ENCODE measurements at regions not wholly inside any gene's neighbourhood (a gene's known extent, or its start where the extent isn't known, plus 50 kb on each side); places are given as distances from the start of the nearest gene placed in this dataset.

DNA sequence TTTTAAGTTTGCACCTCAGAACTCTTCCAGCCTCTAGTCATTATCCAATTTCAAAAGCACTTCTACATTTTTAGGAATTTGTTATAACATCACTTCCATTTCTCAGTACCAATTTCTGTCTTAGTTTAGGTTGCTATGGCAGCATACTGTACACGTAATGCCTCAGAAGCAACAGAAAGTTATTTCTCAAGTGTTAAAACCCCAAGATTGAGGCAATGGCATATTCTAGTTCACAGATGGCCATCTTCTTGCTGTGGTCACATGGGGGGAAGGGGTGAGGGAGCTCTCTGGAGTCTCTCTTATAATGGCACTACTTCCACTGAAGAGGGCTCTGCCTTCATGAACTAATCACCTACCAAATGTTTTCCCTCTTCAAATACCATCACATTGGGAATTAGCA is 220.3 kb upstream of the CTSO start:
- intact Hi-C loops (cut with DNase I; ENCODE audit: low total_unique reads): no loop called here
- no peaks in the 10 kb centered on the region for H3K36me3 ChIP-seq
- no peak overlapping the region for H3K27ac ChIP-seq
- H3K4me3 ChIP-seq: no peak overlapping the region
- DNase-seq: no peak
- no peaks in the 10 kb centered on the region for H3K27me3 ChIP-seq (replicated peaks in 1 of 7)
- WGBS, 5 donors: 73 to 97% (median 80%) methylated on average over 1 of the region's 1 CpG
- no peaks in the 10 kb centered on the region for H3K9me3 ChIP-seq
- no peaks in the 10 kb centered on the region for H3K4me1 ChIP-seq
- TF ChIP-seq, protein P1, sequence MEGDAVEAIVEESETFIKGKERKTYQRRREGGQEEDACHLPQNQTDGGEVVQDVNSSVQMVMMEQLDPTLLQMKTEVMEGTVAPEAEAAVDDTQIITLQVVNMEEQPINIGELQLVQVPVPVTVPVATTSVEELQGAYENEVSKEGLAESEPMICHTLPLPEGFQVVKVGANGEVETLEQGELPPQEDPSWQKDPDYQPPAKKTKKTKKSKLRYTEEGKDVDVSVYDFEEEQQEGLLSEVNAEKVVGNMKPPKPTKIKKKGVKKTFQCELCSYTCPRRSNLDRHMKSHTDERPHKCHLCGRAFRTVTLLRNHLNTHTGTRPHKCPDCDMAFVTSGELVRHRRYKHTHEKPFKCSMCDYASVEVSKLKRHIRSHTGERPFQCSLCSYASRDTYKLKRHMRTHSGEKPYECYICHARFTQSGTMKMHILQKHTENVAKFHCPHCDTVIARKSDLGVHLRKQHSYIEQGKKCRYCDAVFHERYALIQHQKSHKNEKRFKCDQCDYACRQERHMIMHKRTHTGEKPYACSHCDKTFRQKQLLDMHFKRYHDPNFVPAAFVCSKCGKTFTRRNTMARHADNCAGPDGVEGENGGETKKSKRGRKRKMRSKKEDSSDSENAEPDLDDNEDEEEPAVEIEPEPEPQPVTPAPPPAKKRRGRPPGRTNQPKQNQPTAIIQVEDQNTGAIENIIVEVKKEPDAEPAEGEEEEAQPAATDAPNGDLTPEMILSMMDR (IDR thresholded peaks at IDR 0.05 in 8 of 11, conservative IDR thresholded peaks at IDR 0.05 in 3 of 11): no peak
- TF ChIP-seq POLR2A (IDR thresholded peaks at IDR 0.05) (no peak), POLR2AphosphoS5 (IDR thresholded peaks at IDR 0.05) (no peak)

DNA sequence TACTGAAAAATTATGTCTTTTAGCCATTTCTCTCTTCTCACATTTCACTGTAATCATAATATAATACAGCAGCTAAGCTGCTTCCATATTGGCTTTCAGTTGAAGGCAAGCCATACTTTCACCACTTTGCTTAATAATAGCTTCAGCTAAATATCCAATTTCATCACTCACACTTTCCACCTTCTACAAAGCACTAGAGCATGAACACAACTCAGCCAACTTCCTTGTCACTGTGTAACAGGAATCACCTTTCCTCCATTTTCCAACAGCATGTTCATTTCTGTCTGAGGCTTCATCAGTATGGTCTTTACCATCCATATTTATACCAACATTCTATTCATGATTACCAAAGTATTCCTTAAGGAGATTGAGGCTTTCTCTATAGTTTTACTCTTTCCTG is 219.8 kb upstream of the CTSO start:
- no peaks in the 10 kb centered on the region for H3K4me1 ChIP-seq
- H3K36me3 ChIP-seq: no peaks in the 10 kb centered on the region
- H3K4me3 ChIP-seq: no peak overlapping the region
- H3K27ac ChIP-seq: no peak overlapping the region
- H3K9me3 ChIP-seq: no peaks in the 10 kb centered on the region
- DNase-seq: no peak
- intact Hi-C loops (cut with DNase I; ENCODE audit: low total_unique reads): no loop called here
- no peaks in the 10 kb centered on the region for H3K27me3 ChIP-seq (replicated peaks in 1 of 7)
- TF ChIP-seq, protein P1 (IDR thresholded peaks at IDR 0.05 in 8 of 11, conservative IDR thresholded peaks at IDR 0.05 in 3 of 11): no peak
- TF ChIP-seq POLR2AphosphoS5 (IDR thresholded peaks at IDR 0.05) (no peak), POLR2A (IDR thresholded peaks at IDR 0.05) (no peak)

DNA sequence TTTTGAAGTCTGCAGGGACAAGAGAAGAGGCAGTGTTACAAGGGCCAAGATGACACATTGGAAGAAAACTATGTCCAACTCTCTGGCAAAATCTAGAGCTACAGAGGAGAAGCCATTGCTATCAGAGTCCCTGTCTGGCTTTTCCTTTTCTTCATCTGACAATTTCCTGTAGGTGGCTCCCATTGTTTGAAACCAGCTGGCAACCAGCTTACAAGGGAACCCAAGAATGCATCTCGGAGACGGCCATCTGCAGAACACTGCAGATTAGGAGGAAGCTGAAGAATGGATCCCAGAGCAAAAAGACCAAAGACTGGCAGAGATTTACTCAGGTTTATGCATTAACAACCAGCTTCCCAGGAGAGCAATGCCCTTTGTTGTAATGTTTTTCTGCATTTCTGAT is 216.2 kb upstream of the CTSO start:
- no peak for DNase-seq
- TF ChIP-seq POLR2A (IDR thresholded peaks at IDR 0.05): no peak
- Histone ChIP-seq H3K4me1 (no peaks in the 10 kb centered on the region), H3K4me3 (no peak overlapping the region), H3K27ac (no peak overlapping the region), H3K9me3 (no peaks in the 10 kb centered on the region), H3K27me3 (replicated peaks in 1 of 7) (no peaks in the 10 kb centered on the region), H3K36me3 (no peaks in the 10 kb centered on the region)
- WGBS, 5 donors: 62 to 88% (median 71%) methylated on average over 2 of the region's 2 CpGs
- intact Hi-C loops (cut with DNase I; ENCODE audit: low total_unique reads): no loop called here

DNA sequence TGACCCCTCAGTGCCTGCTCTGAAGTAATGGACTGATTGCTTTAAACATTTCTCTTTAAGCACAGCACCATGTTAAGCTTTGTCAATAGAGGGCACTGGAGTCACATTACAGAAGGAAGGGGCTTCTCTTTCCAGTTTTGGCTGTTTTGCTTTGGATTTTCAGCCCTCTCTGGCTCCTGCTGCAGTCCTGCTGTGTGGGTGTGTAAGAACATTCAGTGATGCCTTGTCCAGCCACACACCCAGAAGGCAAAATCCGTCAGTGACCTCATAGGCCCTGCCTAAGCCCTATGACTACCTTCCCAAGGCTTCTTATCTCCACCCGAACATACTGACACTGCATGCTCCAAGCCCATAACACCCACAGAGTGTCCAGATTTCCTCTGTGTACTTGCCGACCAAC is 215.3 kb upstream of the CTSO start:
- H3K4me1 ChIP-seq: no peaks in the 10 kb centered on the region
- no peaks in the 10 kb centered on the region for H3K9me3 ChIP-seq
- no peaks in the 10 kb centered on the region for H3K27me3 ChIP-seq (replicated peaks in 1 of 7)
- H3K4me3 ChIP-seq: no peak overlapping the region
- no peaks in the 10 kb centered on the region for H3K36me3 ChIP-seq
- 61 to 76% (median 62%) methylated on average over 3 of the region's 3 CpGs for WGBS, 5 donors
- TF ChIP-seq POLR2AphosphoS5 (IDR thresholded peaks at IDR 0.05) (no peak), POLR2A (IDR thresholded peaks at IDR 0.05) (no peak)
- TF ChIP-seq, protein P1 (IDR thresholded peaks at IDR 0.05 in 8 of 11, conservative IDR thresholded peaks at IDR 0.05 in 3 of 11): no peak
- no peak overlapping the region for H3K27ac ChIP-seq
- intact Hi-C loops (cut with DNase I; ENCODE audit: low total_unique reads): no loop called here
- DNase-seq: no peak

DNA sequence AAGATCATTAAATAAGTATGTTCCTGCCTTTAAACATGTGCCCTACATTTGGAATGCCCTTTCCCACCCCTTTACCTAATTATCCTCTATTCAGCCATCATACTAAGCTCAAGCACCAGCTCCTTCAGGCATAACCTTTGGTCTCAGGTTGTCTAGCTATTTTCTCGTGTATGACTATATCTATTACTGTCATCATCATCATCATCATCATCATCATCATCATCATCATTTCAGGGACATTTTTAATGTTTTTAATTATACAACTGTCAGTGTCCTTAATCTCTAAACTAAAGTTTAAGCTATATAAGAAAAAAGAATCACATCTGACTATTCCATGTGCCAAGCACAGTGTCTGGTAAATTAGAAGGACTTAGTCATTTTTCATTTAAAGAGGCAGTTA is 214.6 kb upstream of the CTSO start:
- 3 to 84% (median 54%) methylated on average over 1 of the region's 1 CpG for WGBS, 5 donors
- Histone ChIP-seq H3K4me1 (no peaks in the 10 kb centered on the region), H3K27me3 (replicated peaks in 1 of 7) (no peaks in the 10 kb centered on the region), H3K4me3 (no peak overlapping the region), H3K27ac (no peak overlapping the region), H3K36me3 (no peaks in the 10 kb centered on the region), H3K9me3 (no peaks in the 10 kb centered on the region)
- no peak for DNase-seq
- TF ChIP-seq, protein P1 (IDR thresholded peaks at IDR 0.05 in 8 of 11, conservative IDR thresholded peaks at IDR 0.05 in 3 of 11): no peak
- intact Hi-C loops (cut with DNase I; ENCODE audit: low total_unique reads): no loop called here

Data from spleen (tissue), 11 donors.